T-helper 1 cell (primary cell): ENCODE measurements at regions not wholly inside any gene's neighbourhood (a gene's known extent, or its start where the extent isn't known, plus 50 kb on each side); places are given as distances from the start of the nearest gene placed in this dataset.
"Not testable (repeated sequence)": the region's sequence is repeated elsewhere in the genome, so short reads cannot be mapped to it uniquely, and the experiment has no call there.

Source experiments
- DNase-seq, 5 donors: peaks; one replicate each; pipeline ENCODE4 v3.0.0-alpha.2; 2012 to 2020

DNA sequence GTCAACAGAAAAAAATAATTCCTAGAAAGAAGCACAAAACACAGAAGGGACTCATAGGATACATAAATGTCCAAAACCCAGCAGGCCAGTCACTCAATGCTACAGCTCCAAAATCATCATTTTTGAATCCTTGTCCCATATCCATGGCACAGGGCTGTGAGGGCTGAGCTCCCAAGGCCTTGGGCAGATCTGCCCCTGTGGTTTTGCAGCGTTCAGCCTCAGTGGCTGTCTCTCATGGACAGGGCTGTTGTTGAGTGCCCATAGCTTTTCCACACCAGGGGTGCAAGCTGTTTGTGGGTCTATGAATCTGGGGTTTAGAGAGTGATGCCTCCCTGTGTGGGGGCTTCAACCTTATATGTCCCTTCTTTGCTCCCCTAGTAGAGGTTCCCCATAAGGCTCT lies 243.2 kb downstream of the CWH43 start:
- not testable (repeated sequence) for DNase-seq

DNA sequence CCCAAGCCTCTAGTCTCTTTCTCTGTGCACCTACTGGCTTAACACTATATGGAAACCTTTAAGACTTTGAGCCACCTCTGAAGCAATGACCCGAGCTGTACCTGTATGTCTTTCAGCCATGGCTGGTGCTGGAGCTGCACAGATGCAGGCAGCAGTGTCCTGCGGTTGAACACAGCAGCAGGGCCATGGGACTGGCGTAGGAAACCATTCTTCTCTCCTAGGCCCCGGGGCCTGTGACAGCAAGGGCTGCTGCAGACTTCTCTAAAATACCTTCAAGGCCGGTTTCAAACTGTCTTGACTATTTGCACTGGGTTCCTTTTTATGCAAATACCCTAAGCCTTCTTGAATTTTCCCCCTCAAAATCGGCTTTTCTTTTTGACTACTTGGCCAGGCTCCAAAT lies 243.6 kb downstream of the CWH43 start:
- DNase-seq, result not testable (repeated sequence)

DNA sequence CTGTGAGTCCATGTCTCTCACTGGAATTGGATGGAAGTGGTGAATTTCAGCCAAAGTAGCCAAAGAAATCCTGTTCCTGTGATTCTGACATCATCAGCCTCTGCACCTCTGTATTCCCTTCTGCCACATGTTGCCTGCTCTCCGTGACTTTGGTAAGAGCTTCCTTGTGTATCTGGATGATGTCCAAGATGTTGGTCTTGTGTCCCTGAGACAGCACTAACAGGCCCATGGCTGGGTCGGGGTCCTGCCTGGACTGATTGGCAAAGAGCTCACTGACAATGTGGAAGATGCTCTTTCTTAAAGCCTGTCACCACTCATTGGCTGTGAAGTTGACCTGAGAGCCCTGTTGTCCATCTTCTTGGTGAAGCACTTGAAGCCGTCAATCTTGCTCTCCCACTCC lies 247.3 kb downstream of the CWH43 start:
- not testable (repeated sequence) for DNase-seq

DNA sequence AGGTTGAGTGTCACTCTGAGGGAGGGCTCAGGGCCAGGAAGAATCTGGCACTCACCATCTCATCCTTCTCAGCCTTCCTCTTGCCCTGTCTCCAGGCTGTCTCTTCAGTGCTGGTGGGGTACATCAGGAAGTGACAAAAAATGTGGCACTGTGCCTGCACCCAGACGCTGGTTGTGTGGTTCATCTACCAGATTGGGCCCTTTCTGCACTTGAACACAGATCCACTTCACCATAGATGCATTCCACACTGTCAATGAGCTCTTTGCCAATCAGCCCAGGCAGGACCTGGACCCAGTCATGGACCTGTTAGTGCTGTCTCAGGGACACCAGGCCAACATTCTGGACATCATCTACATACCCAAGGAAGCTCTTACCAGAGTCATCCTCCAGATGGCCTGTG lies 247.7 kb downstream of the CWH43 start:
- not testable (repeated sequence) for DNase-seq

DNA sequence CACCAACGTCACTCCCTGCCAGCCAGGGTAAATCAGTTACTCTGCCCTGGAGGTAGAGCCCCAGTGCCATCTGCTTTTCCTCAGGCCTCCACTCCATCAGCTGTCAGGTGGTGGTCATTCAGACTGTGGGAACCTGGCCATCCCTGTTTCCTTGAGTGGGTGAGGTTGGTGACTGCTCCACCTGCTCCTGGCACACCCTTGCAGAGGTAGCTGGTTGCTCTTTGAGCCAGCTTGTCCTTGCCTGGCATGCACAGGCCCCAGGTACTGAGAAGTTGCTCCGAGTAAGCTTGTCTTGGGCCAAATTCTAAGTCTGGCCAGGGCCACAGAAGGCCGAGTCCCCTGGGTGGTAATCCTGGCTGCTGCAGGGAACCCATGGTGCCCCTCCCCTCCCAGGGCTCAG lies 248.3 kb downstream of the CWH43 start:
- not testable (repeated sequence) for DNase-seq

DNA sequence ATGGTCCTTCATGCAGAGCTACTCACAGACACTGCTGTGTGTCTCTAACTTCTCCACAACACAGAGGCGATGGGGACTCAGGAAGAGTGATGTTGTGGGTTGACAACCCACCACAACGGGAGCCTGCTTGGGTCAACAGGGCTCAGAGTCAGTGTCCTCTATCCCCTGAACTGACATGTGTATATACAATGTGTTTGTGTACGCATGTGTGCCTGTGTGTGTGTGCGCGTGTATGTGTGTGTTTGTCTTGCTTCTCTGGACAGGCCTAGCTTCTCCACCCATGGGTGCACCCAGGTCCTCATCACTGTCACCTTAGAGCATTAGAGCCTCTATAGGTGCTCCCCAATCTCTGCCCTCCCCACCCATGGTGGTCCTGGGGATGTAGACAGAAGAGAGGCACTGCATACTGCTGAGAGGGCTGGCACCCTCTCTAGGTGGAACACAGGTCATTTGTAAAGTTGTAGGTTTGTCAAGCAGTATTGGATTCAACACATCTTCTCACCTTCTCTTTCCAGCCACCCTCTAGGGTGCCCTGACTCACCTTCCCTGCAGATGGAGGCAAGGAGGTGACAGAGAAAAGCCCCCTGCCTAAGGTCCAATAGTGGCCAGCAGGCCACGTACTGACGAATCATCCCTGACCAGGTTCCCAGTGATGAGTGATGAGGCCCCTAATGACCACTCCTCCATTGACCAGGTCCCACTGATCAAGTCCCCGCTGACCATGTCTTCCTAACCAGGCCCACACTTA lies 249.5 kb downstream of the CWH43 start:
- DNase-seq, result not testable (repeated sequence)

DNA sequence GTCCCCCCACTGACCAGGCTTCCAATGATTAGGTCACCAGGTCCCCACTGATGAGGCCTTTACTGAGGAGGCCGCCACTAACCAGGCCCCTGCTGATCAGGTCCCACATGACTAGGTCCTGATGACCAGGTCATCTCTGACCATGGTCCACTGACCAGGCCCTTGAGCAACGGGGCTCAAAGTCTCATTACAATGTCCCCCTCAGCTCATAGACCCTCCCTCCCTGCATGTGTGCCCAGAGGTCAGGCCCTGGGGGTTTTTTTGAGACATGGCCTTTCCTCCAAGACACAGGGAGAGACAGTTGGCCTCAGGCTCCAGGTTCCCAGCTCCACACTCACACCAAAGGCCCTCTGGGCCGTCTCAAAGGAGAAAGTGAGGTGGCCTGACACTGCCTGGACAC lies 250.4 kb downstream of the CWH43 start:
- DNase-seq, result not testable (repeated sequence)

DNA sequence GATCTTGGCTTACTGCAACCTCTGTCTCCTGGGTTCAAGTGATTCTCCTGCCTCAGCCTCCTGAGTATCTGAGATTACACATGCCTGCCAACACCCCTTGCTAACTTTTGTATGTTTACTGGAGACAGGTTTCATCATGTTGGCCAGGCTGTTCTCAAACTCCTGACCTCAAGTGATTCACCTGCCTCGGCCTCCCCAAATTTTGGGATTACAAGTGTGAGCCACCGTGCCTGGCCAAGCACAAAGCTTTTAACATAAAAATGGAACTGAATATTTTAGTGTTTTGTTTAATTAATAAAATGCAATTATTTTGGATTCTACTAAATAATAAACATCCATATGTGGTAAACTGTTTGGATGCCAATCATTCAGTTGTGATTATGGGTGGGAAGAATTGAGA lies 255.2 kb downstream of the CWH43 start:
- DNase-seq, result not testable (repeated sequence)

DNA sequence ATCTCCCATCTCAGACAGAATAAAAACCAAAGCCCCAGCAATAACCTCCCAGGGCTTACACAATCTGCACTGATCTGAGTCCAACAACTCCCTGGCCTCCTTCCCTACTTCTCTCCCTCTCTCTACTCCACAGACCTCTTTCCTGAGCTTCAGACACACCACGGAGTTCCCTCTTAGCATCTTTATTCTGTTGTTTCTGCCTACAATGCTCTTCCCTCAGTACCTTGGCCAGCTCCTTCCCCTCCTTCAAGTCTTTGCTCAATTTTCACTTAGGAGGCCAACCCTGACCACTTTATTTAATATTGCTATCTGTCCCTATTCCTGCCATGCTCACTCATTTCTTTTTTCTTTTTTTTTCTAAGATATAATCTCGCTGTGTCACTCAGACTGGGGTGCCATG lies 276.7 kb downstream of the CWH43 start:
- DNase-seq, result not testable (repeated sequence)

DNA sequence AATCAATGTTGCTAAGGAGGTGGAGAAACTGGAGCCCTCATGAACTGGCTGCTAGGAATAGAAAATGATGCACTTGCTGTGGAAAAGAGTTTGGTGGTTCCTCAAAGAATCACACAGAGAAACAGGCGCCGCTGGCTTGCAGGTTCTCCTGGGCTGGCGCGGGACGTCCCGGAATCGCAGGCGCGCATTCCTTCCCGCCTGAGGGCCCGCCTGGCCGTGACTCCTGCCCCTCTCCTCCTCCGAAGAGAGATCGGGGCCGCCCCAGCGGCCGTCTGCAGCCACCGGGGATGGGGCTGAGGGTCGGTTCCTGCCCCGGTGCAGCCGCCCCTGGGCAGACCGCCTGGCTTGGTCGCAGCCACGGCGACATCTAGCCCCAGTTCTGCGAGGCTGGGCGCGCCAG lies 284.4 kb downstream of the CWH43 start:
- not testable (repeated sequence) for DNase-seq

DNA sequence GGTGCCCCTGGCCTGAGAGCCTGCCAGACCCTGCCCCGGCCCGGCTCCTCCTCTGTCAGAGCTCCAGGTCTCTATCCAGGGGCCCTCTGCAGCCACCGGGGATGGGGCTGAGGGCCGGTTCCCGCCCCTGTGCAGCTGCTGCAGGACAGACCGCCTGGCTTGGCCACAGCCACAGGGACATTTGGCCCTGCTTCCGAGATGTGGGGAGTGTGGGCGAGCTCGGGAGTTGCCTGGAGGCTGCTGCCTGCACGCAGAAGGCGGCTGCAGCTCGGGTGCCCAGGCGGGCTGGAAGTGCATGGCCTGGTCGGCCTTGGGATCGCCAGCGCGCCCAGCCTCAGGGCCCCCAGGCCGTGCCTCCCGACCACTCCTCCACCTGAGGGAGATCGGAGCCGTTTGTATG lies 284.8 kb downstream of the CWH43 start:
- DNase-seq, result not testable (repeated sequence)

DNA sequence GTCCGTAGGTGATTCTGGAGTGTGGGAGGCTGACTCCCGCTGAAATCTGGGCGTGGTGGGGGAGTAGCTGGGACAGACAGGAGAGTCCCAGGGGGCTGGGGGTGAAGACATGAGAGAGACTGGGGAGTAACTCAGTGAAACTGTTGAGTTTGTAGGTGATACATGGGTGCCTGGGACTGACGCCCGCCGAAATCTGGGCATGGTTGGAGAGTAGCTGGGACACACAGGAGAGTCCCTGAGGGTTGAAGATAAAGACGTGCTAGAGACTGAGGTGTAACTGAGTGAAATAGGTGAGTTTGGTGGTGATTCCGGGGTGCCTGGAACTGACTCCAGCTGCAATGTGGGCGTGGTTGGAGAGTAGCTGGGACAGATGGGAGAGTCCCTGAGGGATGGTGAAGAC lies 299.8 kb downstream of the CWH43 start:
- not testable (repeated sequence) for DNase-seq

DNA sequence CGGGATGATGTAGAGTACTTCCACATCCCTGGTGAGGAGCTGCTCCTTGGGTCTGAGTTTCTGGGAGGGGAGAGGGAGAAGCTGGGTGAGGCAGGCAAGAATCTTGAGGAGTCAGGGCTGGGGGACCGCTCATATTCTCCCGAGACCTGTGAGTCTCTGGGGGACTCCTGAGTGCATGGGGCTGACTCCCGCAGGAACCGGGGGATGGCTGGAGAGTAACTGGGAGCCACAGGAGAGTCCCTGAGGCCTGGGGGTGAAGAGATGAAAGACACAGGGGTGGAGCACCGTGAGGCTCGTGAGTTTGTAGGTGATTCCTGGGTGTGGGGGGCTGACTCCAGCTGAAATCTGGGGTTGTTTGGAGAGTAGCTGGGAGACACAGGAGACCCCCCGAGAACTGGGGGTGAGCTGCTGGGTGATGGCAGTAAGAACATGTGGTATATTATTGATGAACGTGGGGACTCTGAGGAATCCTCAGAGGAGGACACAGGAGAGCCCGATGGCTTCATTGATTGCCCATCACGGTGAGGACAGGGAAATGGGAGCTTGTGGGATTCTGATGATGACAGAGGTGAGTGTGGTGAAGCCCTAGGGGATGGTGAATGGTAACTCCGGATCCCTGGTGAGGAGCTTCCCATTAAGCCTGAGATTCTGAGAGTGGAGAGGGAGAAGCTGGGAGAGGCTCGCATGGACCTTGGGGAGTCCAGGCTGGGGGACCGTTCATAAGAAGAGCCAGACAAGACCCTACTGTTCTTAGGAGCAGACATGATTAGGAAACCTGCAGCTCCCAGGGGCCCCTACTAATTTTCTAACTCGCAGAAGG lies 301.1 kb downstream of the CWH43 start:
- peak in 1 of 5 donors; percentile 15 for DNase-seq

DNA sequence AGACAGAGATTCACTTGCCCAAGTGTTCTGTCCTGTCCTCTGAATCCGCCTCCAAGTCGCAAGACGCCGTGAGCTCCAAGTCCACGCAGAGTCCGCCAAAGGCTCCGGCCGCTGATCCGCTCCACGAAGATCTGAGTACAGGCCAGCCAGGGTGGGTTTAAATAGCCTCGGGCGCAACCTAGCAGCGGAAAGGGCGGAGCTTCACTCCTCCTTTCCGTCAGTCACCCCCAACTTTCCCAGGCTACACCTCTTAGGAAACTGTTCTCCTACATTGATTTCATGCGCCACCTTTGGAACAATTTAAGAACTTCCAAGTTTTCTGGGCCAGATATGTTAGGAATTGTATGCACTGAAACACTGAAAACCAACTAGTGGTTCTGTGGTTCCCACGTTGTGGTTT lies 301.8 kb downstream of the CWH43 start:
- peak in 1 of 5 donors; percentile 19 for DNase-seq

DNA sequence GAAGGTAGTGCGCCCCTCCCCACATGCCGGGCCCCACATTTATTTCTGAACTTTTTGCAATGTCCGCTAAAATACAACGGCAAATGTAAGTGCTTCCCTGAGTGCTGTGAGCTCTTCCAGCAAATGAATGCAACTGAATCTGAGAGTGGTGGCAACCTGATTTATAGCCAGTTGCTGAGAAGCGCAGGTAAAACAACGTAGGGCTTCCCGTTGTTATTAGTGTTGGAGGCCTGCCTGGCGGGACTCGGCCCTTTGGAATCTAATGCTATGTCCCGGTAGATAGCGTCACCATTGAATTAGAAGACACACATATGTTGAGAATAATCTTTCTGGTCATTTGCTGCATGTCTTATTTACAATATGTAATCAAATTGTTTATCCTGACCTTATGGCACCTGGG lies 302.7 kb downstream of the CWH43 start:
- DNase-seq, result not testable (repeated sequence)

DNA sequence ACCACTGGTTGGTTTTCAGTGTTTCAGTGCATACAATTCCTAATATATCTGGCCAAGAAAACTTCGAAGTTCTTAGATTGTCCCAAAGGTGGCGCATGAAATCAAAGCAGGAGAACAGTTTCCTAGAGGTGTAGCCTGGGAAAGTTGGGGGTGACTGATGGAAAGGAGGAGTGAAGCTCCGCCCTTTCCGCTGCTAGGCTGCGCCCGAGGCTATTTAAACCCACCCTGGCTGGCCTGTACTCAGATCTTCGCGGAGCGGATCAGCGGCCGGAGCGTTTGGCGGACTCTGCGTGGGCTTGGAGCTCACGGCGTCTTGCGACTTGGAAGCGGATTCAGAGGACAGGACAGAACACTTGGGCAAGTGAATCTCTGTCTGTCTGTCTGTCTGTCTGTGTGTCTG lies 328.7 kb downstream of the CWH43 start:
- DNase-seq, result not testable (repeated sequence)

DNA sequence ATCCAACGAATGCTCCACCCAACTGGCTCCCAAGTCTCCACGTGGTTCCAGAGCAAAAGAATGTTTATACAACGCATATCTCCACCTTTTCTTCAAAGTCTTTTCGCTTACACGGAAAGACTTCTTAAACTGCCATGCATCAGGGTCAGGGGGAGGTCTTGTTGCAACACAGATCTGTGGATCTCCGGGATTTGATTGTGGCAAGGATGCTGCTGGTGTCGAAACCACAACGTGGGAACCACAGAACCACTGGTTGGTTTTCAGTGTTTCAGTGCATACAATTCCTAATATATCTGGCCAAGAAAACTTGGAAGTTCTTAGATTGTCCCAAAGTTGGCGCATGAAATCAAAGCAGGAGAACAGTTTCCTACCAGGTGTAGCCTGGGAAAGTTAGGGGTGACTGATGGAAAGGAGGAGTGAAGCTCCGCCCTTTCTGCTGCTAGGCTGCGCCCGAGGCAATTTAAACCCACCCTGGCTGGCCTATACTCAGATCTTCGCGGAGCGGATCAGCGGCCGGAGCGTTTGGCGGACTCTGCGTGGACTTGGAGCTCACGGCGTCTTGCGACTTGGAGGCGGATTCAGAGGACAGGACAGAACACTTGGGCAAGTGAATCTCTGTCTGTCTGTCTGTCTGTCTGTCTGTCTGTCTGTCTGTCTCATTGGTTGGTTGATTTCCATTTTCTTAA lies 334.8 kb downstream of the CWH43 start:
- DNase-seq, result not testable (repeated sequence)

DNA sequence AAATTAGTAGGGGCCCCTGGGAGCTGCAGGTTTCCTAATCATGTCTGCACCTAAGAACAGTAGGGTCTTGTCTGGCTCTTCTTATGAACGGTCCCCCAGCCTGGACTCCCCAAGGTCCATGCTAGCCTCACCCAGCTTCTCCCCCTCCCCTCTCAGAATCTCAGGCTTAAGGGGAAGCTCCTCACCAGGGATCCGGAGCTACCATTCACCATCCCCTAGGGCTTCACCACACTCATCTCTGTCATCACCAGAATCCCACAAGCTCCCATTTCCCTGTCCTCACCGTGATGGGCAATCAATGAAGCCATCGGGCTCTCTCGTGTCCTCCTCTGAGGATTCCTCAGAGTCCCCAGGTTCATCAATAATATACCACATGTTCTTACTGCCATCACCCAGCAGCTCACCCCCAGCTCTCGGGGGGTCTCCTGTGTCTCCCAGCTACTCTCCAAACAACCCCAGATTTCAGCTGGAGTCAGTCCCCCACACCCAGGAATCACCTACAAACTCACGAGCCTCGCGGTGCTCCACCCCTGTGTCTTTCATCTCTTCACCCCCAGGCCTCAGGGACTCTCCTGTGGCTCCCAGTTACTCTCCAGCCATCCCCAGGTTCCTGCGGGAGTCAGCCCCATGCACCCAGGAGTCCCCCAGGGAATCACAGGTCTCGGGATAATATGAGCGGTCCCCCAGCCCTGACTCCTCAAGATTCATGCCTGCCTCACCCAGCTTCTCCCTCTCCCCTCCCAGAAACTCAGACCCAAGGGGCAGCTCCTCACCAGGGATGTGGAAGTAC lies 335.6 kb downstream of the CWH43 start:
- DNase-seq, result not testable (repeated sequence)

DNA sequence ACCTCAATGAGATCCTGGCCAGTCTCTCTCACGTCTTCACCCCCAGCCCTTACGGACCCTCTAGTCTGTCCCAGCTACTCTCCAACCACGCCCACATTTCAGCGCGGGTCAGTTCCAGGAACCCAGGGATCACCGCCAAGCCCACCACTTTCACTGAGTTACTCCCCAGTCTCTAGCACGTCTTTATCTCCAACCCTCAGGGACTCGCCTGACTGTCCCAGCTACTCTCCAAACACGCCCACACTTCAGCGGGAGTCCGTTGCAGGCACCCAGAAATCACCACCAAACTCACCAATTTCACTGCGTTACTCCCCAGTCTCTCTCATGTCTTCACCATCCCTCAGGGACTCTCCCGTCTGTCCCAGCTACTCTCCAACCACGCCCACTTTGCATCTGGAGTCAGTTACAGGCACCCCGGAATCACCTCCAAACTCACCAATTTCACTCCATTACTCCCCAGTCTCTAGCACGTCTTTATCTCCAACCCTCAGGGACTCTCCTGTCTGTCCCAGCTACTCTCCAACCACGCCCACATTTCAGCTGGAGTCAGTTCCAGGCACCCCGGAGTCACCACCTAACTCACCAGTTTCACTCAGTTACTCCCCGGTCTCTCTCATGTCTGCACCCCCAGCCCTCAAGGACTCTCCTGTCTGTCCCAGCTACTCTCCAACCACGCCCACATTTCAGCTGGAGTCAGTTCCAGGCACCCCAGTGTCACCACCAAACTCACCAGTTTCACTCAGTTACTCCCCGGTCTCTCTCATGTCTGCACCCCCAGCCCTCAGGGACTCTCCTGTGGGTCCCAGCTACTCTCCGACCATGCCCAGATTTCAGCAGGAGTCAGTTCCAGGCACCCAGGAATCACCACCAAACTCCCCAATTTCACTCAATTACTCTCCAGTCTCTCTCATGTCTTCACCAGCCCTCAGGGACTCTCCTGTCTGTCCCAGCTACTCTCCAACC lies 336.8 kb downstream of the CWH43 start:
- DNase-seq, result not testable (repeated sequence)

DNA sequence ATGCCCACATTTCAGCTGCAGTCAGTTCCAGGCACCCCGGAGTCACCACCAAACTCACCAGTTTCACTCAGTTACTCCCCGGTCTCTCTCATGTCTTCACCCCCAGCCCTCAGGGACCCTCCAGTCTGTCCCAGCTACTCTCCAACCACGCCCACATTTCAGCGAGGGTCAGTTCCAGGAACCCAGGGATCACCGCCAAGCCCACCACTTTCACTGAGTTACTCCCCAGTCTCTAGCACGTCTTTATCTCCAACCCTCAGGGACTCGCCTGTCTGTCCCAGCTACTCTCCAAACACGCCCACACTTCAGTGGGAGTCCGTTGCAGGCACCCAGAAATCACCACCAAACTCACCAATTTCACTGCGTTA lies 337.5 kb downstream of the CWH43 start:
- not testable (repeated sequence) for DNase-seq
